GM12873 (cell line): ENCODE measurements at regions not wholly inside any gene's neighbourhood (a gene's known extent, or its start where the extent isn't known, plus 50 kb on each side); places are given as distances from the start of the nearest gene placed in this dataset.

Experiments
- TF ChIP-seq, protein P1 (sequence below): IDR thresholded peaks from 2 replicates; pipeline ENCODE4 v1.5.1; 2012; ENCODE audit warnings: low read depth, mild to moderate bottlenecking, moderate library complexity, low read length, control low read depth; ENCODE audit not compliant: insufficient read depth; ENCODE audit errors: missing control alignments

GRCh38 chr19:31448221-31448657 lies 99.0 kb upstream of the TSHZ3 start:
- TF ChIP-seq, protein P1, sequence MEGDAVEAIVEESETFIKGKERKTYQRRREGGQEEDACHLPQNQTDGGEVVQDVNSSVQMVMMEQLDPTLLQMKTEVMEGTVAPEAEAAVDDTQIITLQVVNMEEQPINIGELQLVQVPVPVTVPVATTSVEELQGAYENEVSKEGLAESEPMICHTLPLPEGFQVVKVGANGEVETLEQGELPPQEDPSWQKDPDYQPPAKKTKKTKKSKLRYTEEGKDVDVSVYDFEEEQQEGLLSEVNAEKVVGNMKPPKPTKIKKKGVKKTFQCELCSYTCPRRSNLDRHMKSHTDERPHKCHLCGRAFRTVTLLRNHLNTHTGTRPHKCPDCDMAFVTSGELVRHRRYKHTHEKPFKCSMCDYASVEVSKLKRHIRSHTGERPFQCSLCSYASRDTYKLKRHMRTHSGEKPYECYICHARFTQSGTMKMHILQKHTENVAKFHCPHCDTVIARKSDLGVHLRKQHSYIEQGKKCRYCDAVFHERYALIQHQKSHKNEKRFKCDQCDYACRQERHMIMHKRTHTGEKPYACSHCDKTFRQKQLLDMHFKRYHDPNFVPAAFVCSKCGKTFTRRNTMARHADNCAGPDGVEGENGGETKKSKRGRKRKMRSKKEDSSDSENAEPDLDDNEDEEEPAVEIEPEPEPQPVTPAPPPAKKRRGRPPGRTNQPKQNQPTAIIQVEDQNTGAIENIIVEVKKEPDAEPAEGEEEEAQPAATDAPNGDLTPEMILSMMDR = no peak

DNA sequence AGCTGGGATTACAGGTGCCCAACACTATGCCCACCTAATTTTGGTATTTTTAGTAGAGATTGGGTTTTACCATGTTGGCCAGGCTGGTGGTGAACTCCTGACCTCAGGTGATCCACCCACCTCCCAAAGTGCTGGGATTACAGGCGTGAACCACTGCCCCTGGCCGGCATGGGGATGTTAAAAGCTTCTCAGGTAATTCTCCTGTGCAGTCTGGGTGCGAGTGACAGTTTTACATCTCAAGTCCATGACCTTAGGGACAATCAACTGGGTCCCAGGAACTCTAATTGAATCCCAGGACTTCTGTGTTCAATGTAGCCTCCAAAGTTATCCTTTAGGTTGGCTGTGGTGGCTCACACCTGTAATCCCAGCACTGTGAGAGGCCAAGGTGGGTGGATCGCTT lies 100.1 kb upstream of the TSHZ3 start:
- TF ChIP-seq, protein P1 = no peak

DNA sequence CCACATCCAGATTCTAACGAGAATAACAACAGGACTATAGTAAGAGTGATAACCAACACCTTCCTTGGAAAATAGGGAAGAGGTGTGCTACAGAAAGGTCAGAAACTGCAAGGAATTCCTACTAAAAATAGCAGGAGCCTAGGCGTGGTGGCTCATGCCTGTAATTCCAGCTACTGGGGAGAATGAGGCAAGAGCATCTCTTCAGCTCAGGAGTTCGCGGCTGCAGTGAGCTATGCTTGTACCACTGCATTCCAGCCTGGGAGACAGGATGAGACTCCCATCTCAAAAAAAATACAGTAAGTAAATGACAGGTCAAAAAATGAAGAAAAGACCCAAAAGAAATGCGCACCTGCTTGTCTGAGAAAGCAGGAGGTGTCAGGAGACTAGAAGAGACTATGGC lies 101.5 kb upstream of the TSHZ3 start:
- TF ChIP-seq, protein P1 = no peak

GRCh38 chr19:31451686-31452330 lies 102.6 kb upstream of the TSHZ3 start:
- TF ChIP-seq, protein P1 = no peak

DNA sequence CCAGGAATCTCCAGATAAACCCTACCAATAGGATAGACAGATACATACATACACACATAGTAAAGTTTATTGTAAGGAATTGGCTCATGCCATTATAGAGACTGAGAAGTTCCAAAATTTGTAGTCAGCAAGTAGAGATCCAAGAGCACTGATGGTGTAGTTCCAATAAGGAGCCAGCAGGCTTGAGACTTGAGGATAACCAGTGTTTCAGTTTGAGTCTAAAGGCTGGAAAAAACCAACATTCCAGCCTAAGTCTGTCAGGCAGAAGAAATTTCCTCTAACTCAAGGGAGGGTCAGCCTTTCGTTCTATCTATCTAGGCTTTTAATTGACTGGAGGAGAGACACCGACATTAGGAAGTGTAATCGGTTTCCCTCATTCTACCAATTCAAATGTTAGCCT lies 110.2 kb upstream of the TSHZ3 start:
- TF ChIP-seq, protein P1 = no peak

GRCh38 chr19:31461814-31462539 lies 112.7 kb upstream of the TSHZ3 start:
- TF ChIP-seq, protein P1 = no peak

- TF ChIP-seq, protein P1 = no peak
Observed at GRCh38 chr19:31470229-31470939, 121.1 kb upstream of the TSHZ3 start.
